ENCODE measurements at regions not wholly inside any gene's neighbourhood (a gene's known extent, or its start where the extent isn't known, plus 50 kb on each side); places are given as distances from the start of the nearest gene placed in this dataset.

- Histone ChIP-seq H3K9me3 (replicated peaks; ENCODE audit: control insufficient read depth, insufficient read depth, low read length) (no peaks in the 10 kb centered on the region), H3K27me3 (replicated peaks in 1 of 2; ENCODE audit: control insufficient read depth in 2 of 2, insufficient read depth in 2 of 2, low read length in 1 of 2) (no peaks in the 10 kb centered on the region), H3K36me3 (ENCODE audit: control insufficient read depth in 2 of 2, insufficient read depth in 2 of 2, low read length in 1 of 2) (no peaks in the 10 kb centered on the region), H3K27ac (ENCODE audit: control insufficient read depth, insufficient read depth) (no peak overlapping the region), H3K4me1 (ENCODE audit: control insufficient read depth, insufficient read depth, low read length) (no peaks in the 10 kb centered on the region), H3K4me3 (no peak overlapping the region), H3K79me2 (ENCODE audit: control insufficient read depth, insufficient read depth, low read length) (no peaks in the 10 kb centered on the region), H3K4me2 (ENCODE audit: control insufficient read depth, insufficient read depth) (no peak overlapping the region), H2AFZ (ENCODE audit: control insufficient read depth, low read depth, low read length) (no peak overlapping the region), H3K9ac (ENCODE audit: control insufficient read depth, insufficient read depth, low read length) (no peak overlapping the region), H4K20me1 (ENCODE audit: control insufficient read depth, insufficient read depth) (no peaks in the 10 kb centered on the region)
- TF ChIP-seq PML (IDR thresholded peaks at IDR 0.05; ENCODE audit: low read length) (no peak), MTA2 (IDR thresholded peaks at IDR 0.05; ENCODE audit: low read depth) (no peak), HCFC1 (IDR thresholded peaks at IDR 0.05; ENCODE audit: low read length) (no peak), CHD2 (IDR thresholded peaks at IDR 0.05; ENCODE audit: borderline replicate concordance, low read depth, low read length) (no peak), BCL11A (IDR thresholded peaks at IDR 0.05; ENCODE audit: low read depth, low read length) (no peak), RCOR1 (conservative IDR thresholded peaks at IDR 0.05; ENCODE audit: low read depth, low read length) (no peak), LARP7 (IDR thresholded peaks at IDR 0.05) (no peak), MLLT1 (IDR thresholded peaks at IDR 0.05) (no peak), MTA3 (IDR thresholded peaks at IDR 0.05; ENCODE audit: borderline replicate concordance, low read length) (no peak), TARDBP (IDR thresholded peaks at IDR 0.05; ENCODE audit: borderline replicate concordance) (no peak), CHD4 (IDR thresholded peaks at IDR 0.05) (no peak), ZBTB4 (CRISPR knock-in tag; IDR thresholded peaks at IDR 0.05) (no peak), ZNF384 (IDR thresholded peaks at IDR 0.05; ENCODE audit: borderline replicate concordance, low read depth, low read length) (no peak), ZSCAN29 (IDR thresholded peaks at IDR 0.05) (no peak), KDM1A (IDR thresholded peaks at IDR 0.05; ENCODE audit: borderline replicate concordance) (no peak)
- TF ChIP-seq, protein P1, sequence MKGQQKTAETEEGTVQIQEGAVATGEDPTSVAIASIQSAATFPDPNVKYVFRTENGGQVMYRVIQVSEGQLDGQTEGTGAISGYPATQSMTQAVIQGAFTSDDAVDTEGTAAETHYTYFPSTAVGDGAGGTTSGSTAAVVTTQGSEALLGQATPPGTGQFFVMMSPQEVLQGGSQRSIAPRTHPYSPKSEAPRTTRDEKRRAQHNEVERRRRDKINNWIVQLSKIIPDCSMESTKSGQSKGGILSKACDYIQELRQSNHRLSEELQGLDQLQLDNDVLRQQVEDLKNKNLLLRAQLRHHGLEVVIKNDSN (IDR thresholded peaks at IDR 0.05; ENCODE audit: borderline replicate concordance, extremely low read length, insufficient read depth, low read depth, low read length): no peak
- TF ChIP-seq, protein P2, sequence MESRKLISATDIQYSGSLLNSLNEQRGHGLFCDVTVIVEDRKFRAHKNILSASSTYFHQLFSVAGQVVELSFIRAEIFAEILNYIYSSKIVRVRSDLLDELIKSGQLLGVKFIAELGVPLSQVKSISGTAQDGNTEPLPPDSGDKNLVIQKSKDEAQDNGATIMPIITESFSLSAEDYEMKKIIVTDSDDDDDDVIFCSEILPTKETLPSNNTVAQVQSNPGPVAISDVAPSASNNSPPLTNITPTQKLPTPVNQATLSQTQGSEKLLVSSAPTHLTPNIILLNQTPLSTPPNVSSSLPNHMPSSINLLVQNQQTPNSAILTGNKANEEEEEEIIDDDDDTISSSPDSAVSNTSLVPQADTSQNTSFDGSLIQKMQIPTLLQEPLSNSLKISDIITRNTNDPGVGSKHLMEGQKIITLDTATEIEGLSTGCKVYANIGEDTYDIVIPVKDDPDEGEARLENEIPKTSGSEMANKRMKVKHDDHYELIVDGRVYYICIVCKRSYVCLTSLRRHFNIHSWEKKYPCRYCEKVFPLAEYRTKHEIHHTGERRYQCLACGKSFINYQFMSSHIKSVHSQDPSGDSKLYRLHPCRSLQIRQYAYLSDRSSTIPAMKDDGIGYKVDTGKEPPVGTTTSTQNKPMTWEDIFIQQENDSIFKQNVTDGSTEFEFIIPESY (IDR thresholded peaks at IDR 0.05): no peak
- ATAC-seq: no peak
- in situ Hi-C loops (cut with MboI) (no loop called here), intact Hi-C loops (cut with micrococcal nuclease; ENCODE audit: unreplicated experiment) (no loop called here)
- FAIRE-seq: no peak
- CTCF ChIA-PET: interaction anchor here (1.0 to 1.3 kb wide), 3 partner anchors 11 to 59 kb away, joined by 3 read pairs; no protein-coding TSS in a partner anchor
- no TSS peak for BruUV-seq (replicated peaks)
- no peak for DNase-seq (ENCODE audit: low read depth, low spot score)
- RAD21 ChIA-PET (ENCODE audit: unreplicated experiment): no interaction called here
- POLR2A ChIA-PET: no interaction called here
- WGBS (ENCODE audit: insufficient coverage, insufficient replicate concordance, low lambda C conversion rate, missing lambda C conversion rate): 27% methylated on average over 5 of the region's 5 CpGs
- SMC1A ChIA-PET (ENCODE audit: uncharacterized antibody, unreplicated experiment): no interaction called here
Measured at GRCh38 chr20:22890594-22891300, 144.4 kb upstream of the SSTR4 start.

All from GM12878 (cell line).